Neural progenitor cell (in vitro differentiated cells): ENCODE measurements at regions not wholly inside any gene's neighbourhood (a gene's known extent, or its start where the extent isn't known, plus 50 kb on each side); places are given as distances from the start of the nearest gene placed in this dataset.

Experiments used
- EZH2 ChIP-seq: fragments of 200-600 bp; sonication (generic); IDR thresholded peaks from 2 replicates; pipeline ENCODE4 v1.6.1; 2017; ENCODE audit warnings: antibody characterized with exemption, mild to moderate bottlenecking, moderate library complexity
- EZH2phosphoT487 ChIP-seq: fragments of 200-600 bp; sonication (generic); IDR thresholded peaks from 2 replicates; pipeline ENCODE4 v1.6.1; 2017; ENCODE audit warnings: antibody characterized with exemption
- TF ChIP-seq, protein P1 (sequence below): fragments of 200-600 bp; sonication (generic); IDR thresholded peaks from 2 replicates; pipeline ENCODE4 v1.5.1; 2017; ENCODE audit warnings: antibody characterized with exemption, mild to moderate bottlenecking

DNA sequence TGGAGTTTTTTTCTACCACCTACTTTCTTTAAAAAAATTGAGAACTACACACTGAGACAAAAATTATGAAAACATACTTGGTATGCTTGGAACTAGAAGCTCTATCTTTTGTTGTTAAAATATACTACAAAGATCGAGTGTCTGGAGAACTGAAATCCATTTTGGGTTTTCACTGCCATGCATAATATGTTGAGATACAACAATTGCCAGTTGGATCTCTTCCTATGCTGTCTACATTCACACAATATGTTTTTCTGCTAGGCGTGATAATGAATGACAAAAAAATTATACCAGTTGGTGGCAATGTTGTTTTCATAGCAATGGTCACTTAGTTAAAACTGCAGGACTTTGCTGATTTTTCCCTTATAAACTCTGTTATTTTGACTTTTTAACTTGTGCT lies 605.4 kb upstream of the LCORL start:
- TF ChIP-seq, protein P1, sequence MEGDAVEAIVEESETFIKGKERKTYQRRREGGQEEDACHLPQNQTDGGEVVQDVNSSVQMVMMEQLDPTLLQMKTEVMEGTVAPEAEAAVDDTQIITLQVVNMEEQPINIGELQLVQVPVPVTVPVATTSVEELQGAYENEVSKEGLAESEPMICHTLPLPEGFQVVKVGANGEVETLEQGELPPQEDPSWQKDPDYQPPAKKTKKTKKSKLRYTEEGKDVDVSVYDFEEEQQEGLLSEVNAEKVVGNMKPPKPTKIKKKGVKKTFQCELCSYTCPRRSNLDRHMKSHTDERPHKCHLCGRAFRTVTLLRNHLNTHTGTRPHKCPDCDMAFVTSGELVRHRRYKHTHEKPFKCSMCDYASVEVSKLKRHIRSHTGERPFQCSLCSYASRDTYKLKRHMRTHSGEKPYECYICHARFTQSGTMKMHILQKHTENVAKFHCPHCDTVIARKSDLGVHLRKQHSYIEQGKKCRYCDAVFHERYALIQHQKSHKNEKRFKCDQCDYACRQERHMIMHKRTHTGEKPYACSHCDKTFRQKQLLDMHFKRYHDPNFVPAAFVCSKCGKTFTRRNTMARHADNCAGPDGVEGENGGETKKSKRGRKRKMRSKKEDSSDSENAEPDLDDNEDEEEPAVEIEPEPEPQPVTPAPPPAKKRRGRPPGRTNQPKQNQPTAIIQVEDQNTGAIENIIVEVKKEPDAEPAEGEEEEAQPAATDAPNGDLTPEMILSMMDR = no peak
- TF ChIP-seq EZH2 = no peak
- TF ChIP-seq EZH2phosphoT487 = no peak
